ENCODE measurements at regions not wholly inside any gene's neighbourhood (a gene's known extent, or its start where the extent isn't known, plus 50 kb on each side); places are given as distances from the start of the nearest gene placed in this dataset.

- TF ChIP-seq CTCF (conservative IDR thresholded peaks at IDR 0.05; ENCODE audit: low read depth in 2 of 2), result no peak
- no peak for TF ChIP-seq NANOG (IDR thresholded peaks at IDR 0.05; ENCODE audit: borderline replicate concordance)
- no peak for TF ChIP-seq CREB1 (CRISPR knock-in tag; IDR thresholded peaks at IDR 0.05; ENCODE audit: low read depth)
- TF ChIP-seq ZNF114 (CRISPR knock-in tag; IDR thresholded peaks at IDR 0.05), result no peak
- TF ChIP-seq, protein P1, sequence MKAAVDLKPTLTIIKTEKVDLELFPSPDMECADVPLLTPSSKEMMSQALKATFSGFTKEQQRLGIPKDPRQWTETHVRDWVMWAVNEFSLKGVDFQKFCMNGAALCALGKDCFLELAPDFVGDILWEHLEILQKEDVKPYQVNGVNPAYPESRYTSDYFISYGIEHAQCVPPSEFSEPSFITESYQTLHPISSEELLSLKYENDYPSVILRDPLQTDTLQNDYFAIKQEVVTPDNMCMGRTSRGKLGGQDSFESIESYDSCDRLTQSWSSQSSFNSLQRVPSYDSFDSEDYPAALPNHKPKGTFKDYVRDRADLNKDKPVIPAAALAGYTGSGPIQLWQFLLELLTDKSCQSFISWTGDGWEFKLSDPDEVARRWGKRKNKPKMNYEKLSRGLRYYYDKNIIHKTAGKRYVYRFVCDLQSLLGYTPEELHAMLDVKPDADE (IDR thresholded peaks at IDR 0.05), result no peak
- TF ChIP-seq JUNB (IDR thresholded peaks at IDR 0.05; ENCODE audit: unreplicated experiment), result no peak
- no peak for TF ChIP-seq EZH2phosphoT487 (IDR thresholded peaks at IDR 0.05; ENCODE audit: unreplicated experiment)
- no peak for TF ChIP-seq EZH2 (IDR thresholded peaks at IDR 0.05; ENCODE audit: low read depth, unreplicated experiment)
Measured at GRCh38 chr6:112649853-112650252, 302.7 kb downstream of the RFPL4B start (continued).

DNA sequence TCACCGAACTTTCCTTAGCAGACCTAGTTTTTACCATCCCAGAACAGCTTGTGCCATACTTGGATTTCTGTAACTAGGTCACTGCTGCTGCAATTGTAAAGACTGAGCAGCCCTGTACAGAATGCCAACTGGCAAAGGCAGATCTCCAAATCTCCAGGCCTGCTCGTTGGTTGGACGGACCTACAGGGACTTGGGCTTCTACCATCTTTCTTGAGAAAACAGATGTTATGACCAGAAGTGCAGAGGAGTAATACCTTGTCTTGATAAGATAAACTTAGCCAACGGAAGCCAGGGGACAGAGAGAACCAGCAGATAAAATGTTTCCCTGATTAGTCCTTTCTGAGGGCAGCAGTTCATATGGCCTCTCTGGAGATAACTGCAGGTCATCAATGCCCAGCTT, 304.1 kb downstream of the RFPL4B start:
- Histone ChIP-seq H3F3A (replicated peaks; ENCODE audit: low read depth) (no peaks in the 10 kb centered on the region), H3K36me3 (ENCODE audit: insufficient read depth) (no peaks in the 10 kb centered on the region), H3K9me2 (ENCODE audit: insufficient read depth) (0 out of 2 replicates have a peak, but pooled peaks cover 4% of the 10 kb centered on the region), H3K4me1 (ENCODE audit: insufficient read depth) (no peaks in the 10 kb centered on the region; the same call in 1 of the 2 replicates), H3K27ac (ENCODE audit: low read depth) (no peak overlapping the region), H3K79me2 (replicated peaks; ENCODE audit: insufficient read depth) (no peaks in the 10 kb centered on the region), H2AFZ (no peak overlapping the region), H3K4me3 (no peak overlapping the region), H3K27me3 (ENCODE audit: insufficient read depth) (no peaks in the 10 kb centered on the region), H3K4me2 (no peak overlapping the region), H4K20me1 (replicated peaks; ENCODE audit: insufficient read depth) (no peaks in the 10 kb centered on the region)
- DNase-seq (ENCODE audit: low spot score) (no peak), ATAC-seq (no peak)
- TF ChIP-seq CTCF (conservative IDR thresholded peaks at IDR 0.05; ENCODE audit: low read depth in 2 of 2) (no peak), POLR2AphosphoS5 (IDR thresholded peaks at IDR 0.05; ENCODE audit: low read depth) (no peak), ZNF331 (CRISPR knock-in tag; IDR thresholded peaks at IDR 0.05; ENCODE audit: low read depth) (no peak), REST (IDR thresholded peaks at IDR 0.05; ENCODE audit: unreplicated experiment) (no peak), STAT1 (IDR thresholded peaks at IDR 0.05; ENCODE audit: unreplicated experiment) (no peak), EZH2phosphoT487 (IDR thresholded peaks at IDR 0.05; ENCODE audit: unreplicated experiment) (no peak)
- TF ChIP-seq, protein P1 (IDR thresholded peaks at IDR 0.05), result no peak
- no peaks in the 10 kb centered on the region for H3K27me3 Mint-ChIP-seq (ENCODE audit: insufficient read depth, low read depth, poor library complexity)
- no peaks in the 10 kb centered on the region for H3K9me3 Mint-ChIP-seq
- no peak overlapping the region for H3K4me3 Mint-ChIP-seq
- H3K4me1 Mint-ChIP-seq, result no peaks in the 10 kb centered on the region
- no peaks in the 10 kb centered on the region for H3K36me3 Mint-ChIP-seq (ENCODE audit: low read depth)
- H3K27ac Mint-ChIP-seq, result no peak overlapping the region
